Ovary (tissue), 3 donors: ENCODE measurements at regions not wholly inside any gene's neighbourhood (a gene's known extent, or its start where the extent isn't known, plus 50 kb on each side); places are given as distances from the start of the nearest gene placed in this dataset.

ENCODE experiments used
- EP300 ChIP-seq: sonication (generic); formaldehyde crosslinking; IDR thresholded peaks from one replicate; pipeline ENCODE4 v1.6.1; 2017; ENCODE audit warnings: antibody characterized with exemption
- POLR2A ChIP-seq: fragments of 450-650 bp; IDR thresholded peaks from one replicate; pipeline ENCODE4 v1.6.1; 2017; ENCODE audit warnings: antibody characterized with exemption, mild to moderate bottlenecking, moderate library complexity
- TF ChIP-seq, protein P1 (sequence below), 3 donors: fragments of 450-650 bp in 2 of 3; fragments of 200-600 bp in 1 of 3; IDR thresholded peaks; one replicate each; pipeline versions ENCODE4 v1.5.1 to v1.8.0; 2016 to 2022; ENCODE audit warnings: antibody characterized with exemption in 3 of 3, mild to moderate bottlenecking in 1 of 3
- donor health status: DM: no; HTN: no; CAD: no.

DNA sequence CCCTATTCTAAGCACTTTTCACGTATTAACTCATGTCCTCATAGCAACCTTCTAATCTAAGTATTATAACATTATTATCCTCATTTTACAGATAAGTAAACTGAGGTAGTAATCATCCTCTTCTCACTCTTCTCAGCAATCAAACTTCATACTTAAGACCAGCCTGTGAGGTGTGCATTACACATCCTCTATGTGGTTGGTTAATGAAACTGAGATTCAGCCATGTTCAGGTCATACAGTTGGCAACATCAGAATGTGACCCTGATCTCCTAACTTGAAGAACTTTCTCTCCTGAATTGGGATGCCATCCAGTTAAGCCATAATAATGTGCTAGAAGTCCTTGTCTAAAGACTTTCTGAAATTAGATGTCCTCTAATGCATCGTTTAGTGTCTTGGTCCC, 275.1 kb upstream of the ANKRD55 start:
- TF ChIP-seq POLR2A (no peak), EP300 (no peak)
- TF ChIP-seq, protein P1, sequence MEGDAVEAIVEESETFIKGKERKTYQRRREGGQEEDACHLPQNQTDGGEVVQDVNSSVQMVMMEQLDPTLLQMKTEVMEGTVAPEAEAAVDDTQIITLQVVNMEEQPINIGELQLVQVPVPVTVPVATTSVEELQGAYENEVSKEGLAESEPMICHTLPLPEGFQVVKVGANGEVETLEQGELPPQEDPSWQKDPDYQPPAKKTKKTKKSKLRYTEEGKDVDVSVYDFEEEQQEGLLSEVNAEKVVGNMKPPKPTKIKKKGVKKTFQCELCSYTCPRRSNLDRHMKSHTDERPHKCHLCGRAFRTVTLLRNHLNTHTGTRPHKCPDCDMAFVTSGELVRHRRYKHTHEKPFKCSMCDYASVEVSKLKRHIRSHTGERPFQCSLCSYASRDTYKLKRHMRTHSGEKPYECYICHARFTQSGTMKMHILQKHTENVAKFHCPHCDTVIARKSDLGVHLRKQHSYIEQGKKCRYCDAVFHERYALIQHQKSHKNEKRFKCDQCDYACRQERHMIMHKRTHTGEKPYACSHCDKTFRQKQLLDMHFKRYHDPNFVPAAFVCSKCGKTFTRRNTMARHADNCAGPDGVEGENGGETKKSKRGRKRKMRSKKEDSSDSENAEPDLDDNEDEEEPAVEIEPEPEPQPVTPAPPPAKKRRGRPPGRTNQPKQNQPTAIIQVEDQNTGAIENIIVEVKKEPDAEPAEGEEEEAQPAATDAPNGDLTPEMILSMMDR (IDR thresholded peaks at IDR 0.05), result no peak
